HepG2 (cell line): ENCODE measurements at regions not wholly inside any gene's neighbourhood (a gene's known extent, or its start where the extent isn't known, plus 50 kb on each side); places are given as distances from the start of the nearest gene placed in this dataset.

Source experiments
- ATAC-seq: fragments of 200-7000 bp; cut with Tn5 transposase; 3 replicates; pipeline ENCODE4 v1.9.1; 2020; ENCODE audit warnings: mild to moderate bottlenecking, moderate library complexity
- BruUV-seq: library from RNA; stranded (reverse); fragments of 400-500 nt; replicated peaks from 2 replicates; lab custom pipeline; 2021; lab: Mats Ljungman, UMichigan
- CTCF ChIA-PET: fragments of 300-600 bp; formaldehyde crosslinking; extraction: SDS; loops from one replicate; lab custom pipeline; 2021; ENCODE audit warnings: low total read pairs, inconsistent platforms, low intra/inter-chr PET ratio; lab: Yijun Ruan, JAX
- POLR2A ChIA-PET: fragments of 350-600 bp; sonication (Branson Sonifier 250); formaldehyde crosslinking; loops from one replicate; lab custom pipeline; 2020; ENCODE audit warnings: antibody characterized with exemption, inconsistent platforms; lab: Yijun Ruan, JAX
- DNase-seq: peaks from one replicate; pipeline ENCODE4 v3.0.0-alpha.2; 2015; ENCODE audit warnings: low spot score
- FAIRE-seq: peaks from 3 replicates; lab custom pipeline; 2011; peaks lifted over from hg19 to GRCh38; lab: Jason Lieb, UNC
- H2AFZ ChIP-seq: one replicate; pipeline ENCODE4 v1.6.1; 2011; ENCODE audit warnings: low read length, inconsistent platforms
- H3K27ac ChIP-seq: fragments of 300-600 bp; 3 replicates; pipeline ENCODE4 v1.8.0; 2011; ENCODE audit warnings: mixed run types, mild to moderate bottlenecking, mixed read lengths, low read length, inconsistent platforms; ENCODE audit not compliant: insufficient read depth; ENCODE audit errors: extremely low read length
- H3K27me3 ChIP-seq, 2 experiments: fragments of 200-600 bp in 1 of 2; 2 replicates in 1 of 2; 3 replicates in 1 of 2; pipeline versions ENCODE4 v1.6.0 to v1.8.0; 2011; ENCODE audit warnings: low read length in 2 of 2, mild to moderate bottlenecking in 2 of 2, moderate library complexity in 2 of 2, inconsistent platforms in 1 of 2; ENCODE audit not compliant: insufficient read depth in 2 of 2, control insufficient read depth in 1 of 2
- H3K36me3 ChIP-seq, 2 experiments: fragments of 200-600 bp in 1 of 2; replicated peaks in 1 of 2; 2 replicates in 1 of 2; 3 replicates in 1 of 2; pipeline versions ENCODE4 v1.5.1 to v1.8.0; 2011; ENCODE audit warnings: low read length in 2 of 2, inconsistent platforms in 1 of 2; ENCODE audit not compliant: insufficient read depth in 2 of 2, control insufficient read depth in 1 of 2
- H3K4me1 ChIP-seq: 2 replicates; pipeline ENCODE4 v1.5.1; 2012; ENCODE audit warnings: low read length, inconsistent platforms; ENCODE audit not compliant: insufficient read depth
- H3K4me2 ChIP-seq: 2 replicates; pipeline ENCODE4 v1.6.0; 2011; ENCODE audit warnings: low read depth, low read length, inconsistent platforms
- H3K4me3 ChIP-seq, 3 experiments: fragments of 200-600 bp in 1 of 3; sonication (generic), shearing (Covaris generic) in 1 of 3; replicated peaks in 1 of 3; 2 replicates each; pipeline ENCODE4 v1.5.1; 2011 to 2016; ENCODE audit warnings: low read length in 3 of 3, inconsistent platforms in 2 of 3, low read depth in 2 of 3, mild to moderate bottlenecking in 2 of 3, control low read depth in 1 of 3, mixed read lengths in 1 of 3; ENCODE audit not compliant: insufficient read depth in 1 of 3
- H3K79me2 ChIP-seq: one replicate; pipeline ENCODE4 v1.6.1; 2011; ENCODE audit warnings: low read length, inconsistent platforms; ENCODE audit not compliant: insufficient read depth
- H3K9ac ChIP-seq: 2 replicates; pipeline ENCODE4 v1.6.0; 2011; ENCODE audit warnings: mild to moderate bottlenecking, low read depth, low read length, inconsistent platforms; ENCODE audit not compliant: insufficient read depth
- H3K9me3 ChIP-seq: 2 replicates; pipeline ENCODE4 v1.5.1; 2012; ENCODE audit warnings: mild to moderate bottlenecking, low read length
- H4K20me1 ChIP-seq: 2 replicates; pipeline ENCODE4 v1.6.0; 2011; ENCODE audit warnings: inconsistent platforms, mild to moderate bottlenecking, low read length, moderate library complexity; ENCODE audit not compliant: insufficient read depth
- CBX2 ChIP-seq, 2 experiments: fragments of 200-600 bp in 1 of 2; sonication (generic); formaldehyde crosslinking in 1 of 2; IDR thresholded peaks; 2 replicates each; pipeline versions ENCODE4 v1.7.0 to v1.8.1; 2018 to 2022; ENCODE audit warnings: low read depth in 2 of 2, low read length in 1 of 2, mild to moderate bottlenecking in 1 of 2, missing genetic modification reagents in 1 of 2
- CBX5 ChIP-seq: sonication (generic); formaldehyde crosslinking; IDR thresholded peaks from 2 replicates; pipeline ENCODE4 v1.4.0; 2020; ENCODE audit warnings: missing genetic modification reagents, borderline replicate concordance
- HCFC1 ChIP-seq: fragments of 150-350 bp; IDR thresholded peaks from 2 replicates; pipeline ENCODE4 v1.6.1; 2014; ENCODE audit warnings: low read depth, low read length
- HES4 ChIP-seq: sonication (generic); formaldehyde crosslinking; IDR thresholded peaks from 2 replicates; pipeline ENCODE4 v1.9.0; 2021; ENCODE audit warnings: mild to moderate bottlenecking, missing genetic modification reagents, borderline replicate concordance
- MIER3 ChIP-seq: IDR thresholded peaks from 2 replicates; pipeline ENCODE4 v1.6.1; 2016; ENCODE audit warnings: missing compliant biosample characterization, borderline replicate concordance
- MXD1 ChIP-seq: sonication (generic); formaldehyde crosslinking; IDR thresholded peaks from 2 replicates; pipeline ENCODE4 v1.4.0; 2020; ENCODE audit warnings: mild to moderate bottlenecking, missing genetic modification reagents
- ZMAT5 ChIP-seq: sonication (generic); formaldehyde crosslinking; IDR thresholded peaks from 2 replicates; pipeline ENCODE4 v1.5.0; 2020; ENCODE audit warnings: mild to moderate bottlenecking, low read depth, missing genetic modification reagents, borderline replicate concordance
- ZNF12 ChIP-seq: sonication (generic); formaldehyde crosslinking; IDR thresholded peaks from 2 replicates; pipeline ENCODE4 v1.5.0; 2020; ENCODE audit warnings: missing genetic modification reagents
- ZNF572 ChIP-seq: sonication (generic); formaldehyde crosslinking; IDR thresholded peaks from 2 replicates; pipeline ENCODE4 v1.5.1; 2020; ENCODE audit warnings: mild to moderate bottlenecking, missing genetic modification reagents
- WGBS: methylation state at CpG from one replicate; pipeline ENCODE4 v1.1.6; 2017; ENCODE audit warnings: low lambda C conversion rate; 5-methylcytosine and 5-hydroxymethylcytosine counted together
- in situ Hi-C: cut with HindIII; loops from 2 replicates; pipeline ENCODE4 v1.10.0; 2017; ENCODE audit warnings: low pct_unique_long_range_greater_than_20kb; ENCODE audit not compliant: extremely low pct_ligation_motif_present
- intact Hi-C: fragments of 100-400 bp; cut with micrococcal nuclease; formaldehyde crosslinking; loops from one replicate; pipeline ENCODE4 v1.10.0; 2022; ENCODE audit not compliant: unreplicated experiment
- TF ChIP-seq, protein P1 (sequence below): sonication (generic); formaldehyde crosslinking; IDR thresholded peaks from 2 replicates; pipeline ENCODE4 v1.4.0; 2020; ENCODE audit warnings: missing genetic modification reagents
- TF ChIP-seq, protein P2 (sequence below): IDR thresholded peaks from 2 replicates; pipeline ENCODE4 v1.6.1; 2012; ENCODE audit warnings: low read length, improper control_type of control experiment
- TF ChIP-seq, protein P3 (sequence below): IDR thresholded peaks from 2 replicates; pipeline ENCODE4 v1.6.1; 2016; ENCODE audit warnings: mild to moderate bottlenecking, missing biosample characterization, missing genetic modification reagents

DNA sequence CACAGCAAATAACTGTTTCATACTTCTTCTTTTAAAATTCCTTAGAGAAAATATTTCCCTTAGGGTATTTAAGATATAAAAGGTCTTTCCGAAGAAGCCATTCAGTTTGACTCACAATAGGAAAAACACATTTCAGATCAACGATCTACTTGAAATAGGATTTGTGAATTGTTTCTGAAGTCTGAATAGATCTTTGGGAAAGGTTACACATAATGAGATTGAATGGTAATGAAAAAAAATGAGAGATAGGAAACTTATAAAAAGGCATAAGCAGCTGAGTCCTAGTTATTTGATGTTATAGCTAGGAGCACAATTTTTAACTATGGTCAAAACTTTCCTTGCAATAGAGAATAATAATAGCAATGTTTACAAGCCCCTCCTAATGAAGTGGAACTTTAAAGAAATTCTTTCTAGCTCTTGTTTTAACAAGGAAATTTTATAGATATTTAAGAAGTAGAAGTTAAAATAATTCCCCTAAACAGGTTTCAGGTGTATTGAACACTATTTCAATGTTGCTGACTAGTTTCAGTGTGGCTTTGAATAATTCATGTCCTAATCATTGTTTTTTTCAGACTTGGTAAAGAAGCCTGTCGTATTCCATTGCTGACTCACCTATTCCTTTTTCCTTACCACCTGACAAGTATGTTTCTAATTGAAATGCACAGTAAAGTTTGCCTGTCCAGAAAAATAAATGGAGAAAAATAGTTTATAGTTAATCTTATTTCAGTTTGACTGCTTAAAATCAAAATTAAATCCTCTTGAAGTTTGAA is 89.1 kb downstream of the PCDH18 start:
- CTCF ChIA-PET = no interaction called here
- in situ Hi-C loops (no loop called here), intact Hi-C loops (no loop called here)
- Histone ChIP-seq H4K20me1 (no peaks in the 10 kb centered on the region), H3K9ac (no peak overlapping the region), H3K4me3 (no peak overlapping the region), H3K27me3 (no peaks in the 10 kb centered on the region), H3K9me3 (no peaks in the 10 kb centered on the region), H3K79me2 (no peaks in the 10 kb centered on the region), H3K4me1 (no peaks in the 10 kb centered on the region), H2AFZ (no peak overlapping the region), H3K36me3 (no peaks in the 10 kb centered on the region), H3K27ac (no peak overlapping the region), H3K4me2 (no peak overlapping the region)
- FAIRE-seq = no peak
- 1% methylated on average over 3 of the region's 3 CpGs for WGBS
- BruUV-seq = no TSS peak
- POLR2A ChIA-PET = no interaction called here
- no peak for ATAC-seq
- DNase-seq = no peak
- TF ChIP-seq ZNF572 (CRISPR knock-in tag) (no peak), CBX2 (IDR thresholded peaks at IDR 0.05; ENCODE audit: low read depth, low read length) (no peak), CBX2 (CRISPR knock-in tag; IDR thresholded peaks at IDR 0.05; ENCODE audit: low read depth) (no peak), HES4 (CRISPR knock-in tag) (no peak), ZMAT5 (CRISPR knock-in tag) (no peak), ZNF12 (CRISPR knock-in tag) (no peak), MIER3 (CRISPR knock-in tag) (no peak), MXD1 (CRISPR knock-in tag) (no peak), HCFC1 (no peak), CBX5 (CRISPR knock-in tag) (no peak)
- TF ChIP-seq, protein P1, sequence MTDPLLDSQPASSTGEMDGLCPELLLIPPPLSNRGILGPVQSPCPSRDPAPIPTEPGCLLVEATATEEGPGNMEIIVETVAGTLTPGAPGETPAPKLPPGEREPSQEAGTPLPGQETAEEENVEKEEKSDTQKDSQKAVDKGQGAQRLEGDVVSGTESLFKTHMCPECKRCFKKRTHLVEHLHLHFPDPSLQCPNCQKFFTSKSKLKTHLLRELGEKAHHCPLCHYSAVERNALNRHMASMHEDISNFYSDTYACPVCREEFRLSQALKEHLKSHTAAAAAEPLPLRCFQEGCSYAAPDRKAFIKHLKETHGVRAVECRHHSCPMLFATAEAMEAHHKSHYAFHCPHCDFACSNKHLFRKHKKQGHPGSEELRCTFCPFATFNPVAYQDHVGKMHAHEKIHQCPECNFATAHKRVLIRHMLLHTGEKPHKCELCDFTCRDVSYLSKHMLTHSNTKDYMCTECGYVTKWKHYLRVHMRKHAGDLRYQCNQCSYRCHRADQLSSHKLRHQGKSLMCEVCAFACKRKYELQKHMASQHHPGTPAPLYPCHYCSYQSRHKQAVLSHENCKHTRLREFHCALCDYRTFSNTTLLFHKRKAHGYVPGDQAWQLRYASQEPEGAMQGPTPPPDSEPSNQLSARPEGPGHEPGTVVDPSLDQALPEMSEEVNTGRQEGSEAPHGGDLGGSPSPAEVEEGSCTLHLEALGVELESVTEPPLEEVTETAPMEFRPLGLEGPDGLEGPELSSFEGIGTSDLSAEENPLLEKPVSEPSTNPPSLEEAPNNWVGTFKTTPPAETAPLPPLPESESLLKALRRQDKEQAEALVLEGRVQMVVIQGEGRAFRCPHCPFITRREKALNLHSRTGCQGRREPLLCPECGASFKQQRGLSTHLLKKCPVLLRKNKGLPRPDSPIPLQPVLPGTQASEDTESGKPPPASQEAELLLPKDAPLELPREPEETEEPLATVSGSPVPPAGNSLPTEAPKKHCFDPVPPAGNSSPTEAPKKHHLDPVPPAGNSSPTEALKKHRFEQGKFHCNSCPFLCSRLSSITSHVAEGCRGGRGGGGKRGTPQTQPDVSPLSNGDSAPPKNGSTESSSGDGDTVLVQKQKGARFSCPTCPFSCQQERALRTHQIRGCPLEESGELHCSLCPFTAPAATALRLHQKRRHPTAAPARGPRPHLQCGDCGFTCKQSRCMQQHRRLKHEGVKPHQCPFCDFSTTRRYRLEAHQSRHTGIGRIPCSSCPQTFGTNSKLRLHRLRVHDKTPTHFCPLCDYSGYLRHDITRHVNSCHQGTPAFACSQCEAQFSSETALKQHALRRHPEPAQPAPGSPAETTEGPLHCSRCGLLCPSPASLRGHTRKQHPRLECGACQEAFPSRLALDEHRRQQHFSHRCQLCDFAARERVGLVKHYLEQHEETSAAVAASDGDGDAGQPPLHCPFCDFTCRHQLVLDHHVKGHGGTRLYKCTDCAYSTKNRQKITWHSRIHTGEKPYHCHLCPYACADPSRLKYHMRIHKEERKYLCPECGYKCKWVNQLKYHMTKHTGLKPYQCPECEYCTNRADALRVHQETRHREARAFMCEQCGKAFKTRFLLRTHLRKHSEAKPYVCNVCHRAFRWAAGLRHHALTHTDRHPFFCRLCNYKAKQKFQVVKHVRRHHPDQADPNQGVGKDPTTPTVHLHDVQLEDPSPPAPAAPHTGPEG (CRISPR knock-in tag) = no peak
- TF ChIP-seq, protein P2, sequence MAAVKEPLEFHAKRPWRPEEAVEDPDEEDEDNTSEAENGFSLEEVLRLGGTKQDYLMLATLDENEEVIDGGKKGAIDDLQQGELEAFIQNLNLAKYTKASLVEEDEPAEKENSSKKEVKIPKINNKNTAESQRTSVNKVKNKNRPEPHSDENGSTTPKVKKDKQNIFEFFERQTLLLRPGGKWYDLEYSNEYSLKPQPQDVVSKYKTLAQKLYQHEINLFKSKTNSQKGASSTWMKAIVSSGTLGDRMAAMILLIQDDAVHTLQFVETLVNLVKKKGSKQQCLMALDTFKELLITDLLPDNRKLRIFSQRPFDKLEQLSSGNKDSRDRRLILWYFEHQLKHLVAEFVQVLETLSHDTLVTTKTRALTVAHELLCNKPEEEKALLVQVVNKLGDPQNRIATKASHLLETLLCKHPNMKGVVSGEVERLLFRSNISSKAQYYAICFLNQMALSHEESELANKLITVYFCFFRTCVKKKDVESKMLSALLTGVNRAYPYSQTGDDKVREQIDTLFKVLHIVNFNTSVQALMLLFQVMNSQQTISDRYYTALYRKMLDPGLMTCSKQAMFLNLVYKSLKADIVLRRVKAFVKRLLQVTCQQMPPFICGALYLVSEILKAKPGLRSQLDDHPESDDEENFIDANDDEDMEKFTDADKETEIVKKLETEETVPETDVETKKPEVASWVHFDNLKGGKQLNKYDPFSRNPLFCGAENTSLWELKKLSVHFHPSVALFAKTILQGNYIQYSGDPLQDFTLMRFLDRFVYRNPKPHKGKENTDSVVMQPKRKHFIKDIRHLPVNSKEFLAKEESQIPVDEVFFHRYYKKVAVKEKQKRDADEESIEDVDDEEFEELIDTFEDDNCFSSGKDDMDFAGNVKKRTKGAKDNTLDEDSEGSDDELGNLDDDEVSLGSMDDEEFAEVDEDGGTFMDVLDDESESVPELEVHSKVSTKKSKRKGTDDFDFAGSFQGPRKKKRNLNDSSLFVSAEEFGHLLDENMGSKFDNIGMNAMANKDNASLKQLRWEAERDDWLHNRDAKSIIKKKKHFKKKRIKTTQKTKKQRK = no peak
- TF ChIP-seq, protein P3, sequence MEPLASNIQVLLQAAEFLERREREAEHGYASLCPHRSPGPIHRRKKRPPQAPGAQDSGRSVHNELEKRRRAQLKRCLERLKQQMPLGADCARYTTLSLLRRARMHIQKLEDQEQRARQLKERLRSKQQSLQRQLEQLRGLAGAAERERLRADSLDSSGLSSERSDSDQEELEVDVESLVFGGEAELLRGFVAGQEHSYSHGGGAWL (CRISPR knock-in tag) = no peak
